Activated T-cell treated with anti-CD3 and anti-CD28 coated beads, Interleukin-2, amount 50 U/mL, for 48 hours (primary cell): ENCODE measurements at regions not wholly inside any gene's neighbourhood (a gene's known extent, or its start where the extent isn't known, plus 50 kb on each side); places are given as distances from the start of the nearest gene placed in this dataset.

Source experiments
- DNase-seq, 2 experiments: peaks; one replicate each; pipeline ENCODE4 v3.0.0-alpha.2; 2020

- DNase-seq, result no peak
These were observed 50.8 kb upstream of the MYLIP start for GRCh38 chr6:16078064-16078463.

GRCh38 chr6:16069671-16070070, 59.2 kb upstream of the MYLIP start:
- no peak for DNase-seq

- DNase-seq, result no peak
These were observed 59.7 kb upstream of the MYLIP start for GRCh38 chr6:16069222-16069621.

GRCh38 chr6:16067568-16067967, 61.3 kb upstream of the MYLIP start:
- no peak for DNase-seq

GRCh38 chr6:16064671-16065072, 64.2 kb upstream of the MYLIP start:
- no peak for DNase-seq

- DNase-seq, result no peak
These were observed 65.3 kb upstream of the MYLIP start for GRCh38 chr6:16063580-16063979.

GRCh38 chr6:16061818-16062217, 67.1 kb upstream of the MYLIP start:
- no peak for DNase-seq

GRCh38 chr6:16060039-16060438, 68.8 kb upstream of the MYLIP start:
- DNase-seq, result no peak

- no peak for DNase-seq
These were observed 69.4 kb upstream of the MYLIP start for GRCh38 chr6:16059496-16059895.

GRCh38 chr6:16058929-16059345, 69.9 kb upstream of the MYLIP start:
- DNase-seq, result no peak

- no peak for DNase-seq
These were observed 70.5 kb upstream of the MYLIP start for GRCh38 chr6:16058201-16058928.

- DNase-seq, result no peak
These were observed 71.4 kb upstream of the MYLIP start for GRCh38 chr6:16057446-16057845.

GRCh38 chr6:16056263-16056870, 72.5 kb upstream of the MYLIP start:
- DNase-seq, result no peak

- DNase-seq, result no peak
These were observed 73.0 kb upstream of the MYLIP start for GRCh38 chr6:16055852-16056251.

- DNase-seq, result no peak
These were observed 79.7 kb upstream of the MYLIP start for GRCh38 chr6:16049168-16049567.

- DNase-seq, result no peak
These were observed 80.7 kb upstream of the MYLIP start for GRCh38 chr6:16048221-16048620.

- DNase-seq, result no peak
These were observed 81.4 kb upstream of the MYLIP start for GRCh38 chr6:16047435-16047990.

- no peak for DNase-seq
These were observed 83.6 kb upstream of the MYLIP start for GRCh38 chr6:16045238-16045637.

GRCh38 chr6:16044211-16044643, 84.7 kb upstream of the MYLIP start:
- no peak for DNase-seq

GRCh38 chr6:16043171-16044135, 85.4 kb upstream of the MYLIP start:
- DNase-seq, result no peak

GRCh38 chr6:16042751-16043150, 86.1 kb upstream of the MYLIP start:
- no peak for DNase-seq

GRCh38 chr6:16041327-16041726, 87.6 kb upstream of the MYLIP start:
- no peak for DNase-seq

- DNase-seq, result no peak
These were observed 88.3 kb upstream of the MYLIP start for GRCh38 chr6:16040628-16040974.
